ENCODE measurements at regions not wholly inside any gene's neighbourhood (a gene's known extent, or its start where the extent isn't known, plus 50 kb on each side); places are given as distances from the start of the nearest gene placed in this dataset.

DNA sequence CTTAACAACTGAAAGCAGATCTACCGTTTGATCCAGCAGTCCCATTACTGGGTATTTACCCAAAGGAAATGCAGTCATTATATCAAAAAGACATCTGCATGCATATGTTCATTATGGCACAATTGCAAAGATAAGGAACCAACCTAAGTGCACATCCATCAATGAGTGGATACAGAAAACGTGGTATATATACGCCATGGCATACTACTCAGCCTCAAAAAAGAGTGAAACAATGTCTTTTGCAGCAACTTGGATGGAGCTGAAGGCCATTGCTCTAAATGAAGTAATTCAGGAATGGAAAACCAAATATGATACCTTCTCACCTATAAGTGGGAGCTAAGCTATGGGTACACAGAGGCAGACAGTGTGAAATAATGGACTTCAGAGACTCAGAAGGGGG lies 169.3 kb downstream of the ZBTB18 start:
- Histone ChIP-seq H3K9me3 (ENCODE audit: control insufficient read depth, low read length) (no peaks in the 10 kb centered on the region), H3K36me3 (ENCODE audit: control insufficient read depth in 1 of 2, insufficient read depth in 2 of 2, low read depth in 1 of 2, low read length in 2 of 2) (no peaks in the 10 kb centered on the region), H3K14ac (ENCODE audit: low read length in 2 of 2) (no peak overlapping the region), H3K79me1 (replicated peaks; ENCODE audit: low read length, poor library complexity, severe bottlenecking) (no peaks in the 10 kb centered on the region), H3K4me1 (ENCODE audit: control insufficient read depth, insufficient read depth, low read depth, low read length) (no peaks in the 10 kb centered on the region), H3K4ac (ENCODE audit: low read depth in 1 of 2, low read length in 2 of 2) (no peak overlapping the region), H4K8ac (ENCODE audit: low read length) (no peak overlapping the region), H3K27ac (ENCODE audit: low read length, poor library complexity, severe bottlenecking) (no peak overlapping the region), H2BK120ac (ENCODE audit: low read depth, low read length) (no peak overlapping the region), H4K91ac (ENCODE audit: low read length) (no peak overlapping the region), H3K18ac (ENCODE audit: low read depth in 1 of 2, low read length in 2 of 2) (no peak overlapping the region), H3K4me3 (ENCODE audit: insufficient read depth in 1 of 2, low read depth in 1 of 2, low read length in 2 of 2) (no peak overlapping the region), H3K4me2 (ENCODE audit: low read length, poor library complexity, severe bottlenecking) (no peak overlapping the region), H3K9ac (ENCODE audit: low read length) (no peak overlapping the region), H2AK5ac (ENCODE audit: low read length, severe bottlenecking) (no peak overlapping the region), H2BK15ac (ENCODE audit: low read depth, poor library complexity, severe bottlenecking) (no peak overlapping the region), H2AFZ (ENCODE audit: low read depth, low read length) (no peak overlapping the region), H3K23ac (ENCODE audit: low read length in 2 of 2) (no peak overlapping the region), H2BK5ac (ENCODE audit: low read depth, low read length, poor library complexity, severe bottlenecking) (no peak overlapping the region), H2BK12ac (ENCODE audit: low read length in 2 of 2) (no peak overlapping the region), H3K27me3 (ENCODE audit: control insufficient read depth in 1 of 2, insufficient read depth in 1 of 2, low read length in 2 of 2) (peaks cover 0 to 41% of the 10 kb centered on the region in 2 experiments)
- no peak for DNase-seq
- WGBS: 85% methylated on average over 3 of the region's 3 CpGs

DNA sequence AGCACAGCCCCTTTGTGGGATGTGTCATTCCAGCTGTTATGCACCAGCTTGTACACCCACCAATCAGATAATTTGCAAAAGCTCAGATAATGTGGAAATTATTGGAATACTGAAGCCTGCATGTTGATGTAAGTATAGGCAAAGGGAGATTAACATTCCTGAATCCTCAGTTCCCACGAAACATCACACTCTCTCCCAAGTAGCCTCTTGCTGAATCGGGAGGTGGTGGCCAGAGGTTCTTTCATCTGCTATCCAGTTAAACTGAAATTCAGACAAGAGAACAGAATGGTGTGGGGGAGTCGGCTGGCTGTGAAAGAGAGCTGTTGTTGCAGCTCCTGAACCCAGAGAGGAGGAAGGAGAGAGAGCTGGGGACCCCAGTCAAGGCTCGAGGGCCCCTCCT lies 170.9 kb downstream of the ZBTB18 start:
- no peak overlapping the region for H3K9ac ChIP-seq (ENCODE audit: low read length)
- no peaks in the 10 kb centered on the region for H3K79me1 ChIP-seq (replicated peaks; ENCODE audit: low read length, poor library complexity, severe bottlenecking)
- no peak overlapping the region for H4K8ac ChIP-seq (ENCODE audit: low read length)
- peaks cover 0 to 41% of the 10 kb centered on the region in 2 experiments for H3K27me3 ChIP-seq (ENCODE audit: control insufficient read depth in 1 of 2, insufficient read depth in 1 of 2, low read length in 2 of 2)
- no peak overlapping the region for H2BK5ac ChIP-seq (ENCODE audit: low read depth, low read length, poor library complexity, severe bottlenecking)
- no peaks in the 10 kb centered on the region for H3K9me3 ChIP-seq (ENCODE audit: control insufficient read depth, low read length)
- no peak overlapping the region for H2BK120ac ChIP-seq (ENCODE audit: low read depth, low read length)
- H3K4me1 ChIP-seq (ENCODE audit: control insufficient read depth, insufficient read depth, low read depth, low read length): no peaks in the 10 kb centered on the region
- H4K91ac ChIP-seq (ENCODE audit: low read length): no peak overlapping the region
- H2AFZ ChIP-seq (ENCODE audit: low read depth, low read length): no peak overlapping the region
- no peaks in the 10 kb centered on the region for H3K36me3 ChIP-seq (ENCODE audit: control insufficient read depth in 1 of 2, insufficient read depth in 2 of 2, low read depth in 1 of 2, low read length in 2 of 2)
- H2BK12ac ChIP-seq (ENCODE audit: low read length in 2 of 2): no peak overlapping the region
- no peak overlapping the region for H3K4me3 ChIP-seq (ENCODE audit: insufficient read depth in 1 of 2, low read depth in 1 of 2, low read length in 2 of 2)
- WGBS: 77% methylated on average over 4 of the region's 4 CpGs
- no peak overlapping the region for H3K4ac ChIP-seq (ENCODE audit: low read depth in 1 of 2, low read length in 2 of 2)
- no peak overlapping the region for H3K4me2 ChIP-seq (ENCODE audit: low read length, poor library complexity, severe bottlenecking)
- H2BK15ac ChIP-seq (ENCODE audit: low read depth, poor library complexity, severe bottlenecking): no peak overlapping the region
- H3K27ac ChIP-seq (ENCODE audit: low read length, poor library complexity, severe bottlenecking): no peak overlapping the region
- H3K23ac ChIP-seq (ENCODE audit: low read length in 2 of 2): no peak overlapping the region
- H2AK5ac ChIP-seq (ENCODE audit: low read length, severe bottlenecking): no peak overlapping the region
- DNase-seq: no peak
- H3K14ac ChIP-seq (ENCODE audit: low read length in 2 of 2): no peak overlapping the region
- H3K18ac ChIP-seq (ENCODE audit: low read depth in 1 of 2, low read length in 2 of 2): no peak overlapping the region

DNA sequence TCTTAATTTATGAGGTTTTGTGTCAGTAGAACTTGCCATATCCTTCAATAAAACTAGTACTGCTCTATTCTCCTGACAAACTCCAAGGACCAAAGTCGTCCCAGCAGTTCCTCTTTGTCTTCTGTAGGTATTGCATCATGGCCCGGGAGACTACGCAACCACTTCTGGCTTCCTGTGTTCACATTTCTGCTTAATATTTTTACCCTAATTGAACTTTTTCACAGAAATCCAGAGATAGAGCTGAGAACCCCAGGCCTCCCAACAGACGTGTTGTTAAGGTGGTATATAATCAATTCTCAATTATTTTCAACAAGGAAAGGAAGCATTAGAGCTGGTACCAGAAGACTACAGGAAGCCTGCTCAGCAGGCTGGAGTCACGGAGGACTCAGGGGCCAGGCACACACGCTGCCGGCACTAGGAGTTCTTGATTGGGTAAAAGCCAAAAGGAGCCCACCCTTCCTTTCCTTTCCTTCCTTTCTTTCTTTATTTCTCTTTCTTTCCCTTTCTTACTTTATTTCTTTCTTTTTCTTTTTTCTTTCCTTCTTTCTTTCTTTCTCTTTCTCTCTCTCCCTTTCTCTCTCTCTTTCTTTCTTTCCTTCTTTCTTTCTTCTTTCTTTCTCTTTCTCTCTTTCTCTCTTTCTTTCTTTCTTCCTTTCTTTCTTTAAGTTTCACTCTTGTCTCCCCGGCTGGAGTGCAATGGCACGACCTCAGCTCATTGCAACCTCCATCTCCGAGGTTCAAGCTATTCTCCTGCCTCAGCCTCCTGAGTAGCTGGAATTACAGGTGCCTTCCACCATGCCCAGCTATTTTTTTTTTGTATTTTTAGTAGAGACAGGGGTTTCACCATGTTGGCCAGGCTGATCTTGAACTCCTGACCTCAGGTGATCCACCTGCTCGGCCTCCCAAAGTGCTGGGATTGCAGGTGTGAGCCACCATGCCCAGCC lies 173.7 kb downstream of the ZBTB18 start:
- Histone ChIP-seq H3K18ac (ENCODE audit: low read depth in 1 of 2, low read length in 2 of 2) (no peak overlapping the region), H3K36me3 (ENCODE audit: control insufficient read depth in 1 of 2, insufficient read depth in 2 of 2, low read depth in 1 of 2, low read length in 2 of 2) (no peaks in the 10 kb centered on the region), H2BK12ac (ENCODE audit: low read length in 2 of 2) (no peak overlapping the region), H2AFZ (ENCODE audit: low read depth, low read length) (no peak overlapping the region), H4K91ac (ENCODE audit: low read length) (no peak overlapping the region), H3K4ac (ENCODE audit: low read depth in 1 of 2, low read length in 2 of 2) (no peak overlapping the region), H3K4me1 (ENCODE audit: control insufficient read depth, insufficient read depth, low read depth, low read length) (no peaks in the 10 kb centered on the region), H3K79me1 (replicated peaks; ENCODE audit: low read length, poor library complexity, severe bottlenecking) (no peaks in the 10 kb centered on the region), H2AK5ac (ENCODE audit: low read length, severe bottlenecking) (no peak overlapping the region), H2BK120ac (ENCODE audit: low read depth, low read length) (no peak overlapping the region), H3K27me3 (ENCODE audit: control insufficient read depth in 1 of 2, insufficient read depth in 1 of 2, low read length in 2 of 2) (peaks cover 0 to 49% of the 10 kb centered on the region in 2 experiments), H2BK15ac (ENCODE audit: low read depth, poor library complexity, severe bottlenecking) (no peak overlapping the region), H3K9ac (ENCODE audit: low read length) (no peak overlapping the region), H3K4me3 (ENCODE audit: insufficient read depth in 1 of 2, low read depth in 1 of 2, low read length in 2 of 2) (no peak overlapping the region), H3K14ac (ENCODE audit: low read length in 2 of 2) (no peak overlapping the region), H3K4me2 (ENCODE audit: low read length, poor library complexity, severe bottlenecking) (no peak overlapping the region), H3K27ac (ENCODE audit: low read length, poor library complexity, severe bottlenecking) (no peak overlapping the region), H3K9me3 (ENCODE audit: control insufficient read depth, low read length) (no peaks in the 10 kb centered on the region), H2BK5ac (ENCODE audit: low read depth, low read length, poor library complexity, severe bottlenecking) (no peak overlapping the region), H3K23ac (ENCODE audit: low read length in 2 of 2) (no peak overlapping the region), H4K8ac (ENCODE audit: low read length) (no peak overlapping the region)
- WGBS: 94% methylated on average over 11 of the region's 11 CpGs
- no peak for DNase-seq

DNA sequence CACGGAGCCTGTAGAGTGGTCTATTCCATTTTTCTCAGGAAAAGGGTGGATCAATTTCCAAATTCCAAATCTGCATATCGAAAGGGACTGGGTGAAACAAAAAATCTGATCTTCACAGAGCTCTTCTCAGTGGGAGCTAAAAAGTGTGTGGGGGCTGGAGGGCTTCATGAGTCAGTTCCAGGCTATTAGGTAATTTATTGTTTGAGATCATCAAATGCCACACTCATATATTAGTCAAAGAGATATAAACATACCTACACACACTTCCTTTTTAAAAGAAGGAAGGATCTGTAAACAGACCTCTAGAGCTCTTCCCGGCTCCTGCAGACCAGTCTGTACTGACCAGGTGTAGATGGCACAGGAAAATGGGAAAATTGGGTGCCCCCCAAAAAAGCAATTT lies 175.4 kb downstream of the ZBTB18 start:
- Histone ChIP-seq H4K8ac (ENCODE audit: low read length) (no peak overlapping the region), H3K14ac (ENCODE audit: low read length in 2 of 2) (no peak overlapping the region), H3K4me1 (ENCODE audit: control insufficient read depth, insufficient read depth, low read depth, low read length) (peaks cover 3% of the 10 kb centered on the region), H3K4me2 (ENCODE audit: low read length, poor library complexity, severe bottlenecking) (no peak overlapping the region), H3K79me1 (replicated peaks; ENCODE audit: low read length, poor library complexity, severe bottlenecking) (no peaks in the 10 kb centered on the region), H3K4ac (ENCODE audit: low read depth in 1 of 2, low read length in 2 of 2) (no peak overlapping the region), H2BK5ac (ENCODE audit: low read depth, low read length, poor library complexity, severe bottlenecking) (no peak overlapping the region), H2BK15ac (ENCODE audit: low read depth, poor library complexity, severe bottlenecking) (no peak overlapping the region), H2AK5ac (ENCODE audit: low read length, severe bottlenecking) (no peak overlapping the region), H2BK12ac (ENCODE audit: low read length in 2 of 2) (no peak overlapping the region), H3K27ac (ENCODE audit: low read length, poor library complexity, severe bottlenecking) (no peak overlapping the region), H3K36me3 (ENCODE audit: control insufficient read depth in 1 of 2, insufficient read depth in 2 of 2, low read depth in 1 of 2, low read length in 2 of 2) (no peaks in the 10 kb centered on the region), H4K91ac (ENCODE audit: low read length) (no peak overlapping the region), H2BK120ac (ENCODE audit: low read depth, low read length) (no peak overlapping the region), H3K9me3 (ENCODE audit: control insufficient read depth, low read length) (no peaks in the 10 kb centered on the region), H3K23ac (ENCODE audit: low read length in 2 of 2) (no peak overlapping the region), H3K18ac (ENCODE audit: low read depth in 1 of 2, low read length in 2 of 2) (no peak overlapping the region), H2AFZ (ENCODE audit: low read depth, low read length) (no peak overlapping the region), H3K27me3 (ENCODE audit: control insufficient read depth in 1 of 2, insufficient read depth in 1 of 2, low read length in 2 of 2) (peaks cover 0 to 59% of the 10 kb centered on the region in 2 experiments), H3K4me3 (ENCODE audit: insufficient read depth in 1 of 2, low read depth in 1 of 2, low read length in 2 of 2) (no peak overlapping the region), H3K9ac (ENCODE audit: low read length) (no peak overlapping the region)
- 38% methylated on average over 2 of the region's 3 CpGs for WGBS
- DNase-seq: peak; percentile 21

Data from mesenchymal stem cell (in vitro differentiated cells and primary cell).